Thyroid gland (tissue), 4 donors: ENCODE measurements at regions not wholly inside any gene's neighbourhood (a gene's known extent, or its start where the extent isn't known, plus 50 kb on each side); places are given as distances from the start of the nearest gene placed in this dataset.

ENCODE experiments used
- POLR2A ChIP-seq, 2 donors: fragments of 450-650 bp; IDR thresholded peaks; one replicate each; pipeline ENCODE4 v1.6.1; 2017; ENCODE audit warnings: antibody characterized with exemption in 2 of 2, mild to moderate bottlenecking in 2 of 2, moderate library complexity in 1 of 2
- TF ChIP-seq, protein P1 (sequence below), 6 experiments: fragments of 200-600 bp in 3 of 6; fragments of 450-650 bp in 3 of 6; sonication (generic) in 3 of 6; IDR thresholded peaks; one replicate each; pipeline ENCODE4 v1.5.1; 2016 to 2019; ENCODE audit warnings: antibody characterized with exemption in 6 of 6, mild to moderate bottlenecking in 2 of 6, inconsistent platforms in 1 of 6, moderate library complexity in 1 of 6

DNA sequence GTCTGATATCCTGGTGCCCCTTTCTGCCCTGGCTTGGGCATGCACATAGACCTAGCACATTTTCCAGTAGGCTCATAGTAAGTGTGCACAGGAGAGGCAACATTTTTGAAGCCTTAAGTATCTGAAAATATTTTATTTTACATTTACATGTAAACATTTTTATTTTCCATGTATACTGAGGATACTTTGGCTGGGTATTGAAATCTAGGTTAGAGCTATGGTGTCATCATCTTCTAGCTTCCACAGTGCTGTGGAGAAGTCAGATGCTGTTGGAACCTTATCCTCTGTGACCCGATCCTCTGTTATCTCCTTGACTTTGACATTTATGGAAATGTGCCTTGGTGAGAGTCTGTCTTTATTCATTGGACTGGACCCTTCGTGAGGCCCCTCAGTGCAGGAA is 74.1 kb downstream of the PLXNA1 start:
- TF ChIP-seq, protein P1, sequence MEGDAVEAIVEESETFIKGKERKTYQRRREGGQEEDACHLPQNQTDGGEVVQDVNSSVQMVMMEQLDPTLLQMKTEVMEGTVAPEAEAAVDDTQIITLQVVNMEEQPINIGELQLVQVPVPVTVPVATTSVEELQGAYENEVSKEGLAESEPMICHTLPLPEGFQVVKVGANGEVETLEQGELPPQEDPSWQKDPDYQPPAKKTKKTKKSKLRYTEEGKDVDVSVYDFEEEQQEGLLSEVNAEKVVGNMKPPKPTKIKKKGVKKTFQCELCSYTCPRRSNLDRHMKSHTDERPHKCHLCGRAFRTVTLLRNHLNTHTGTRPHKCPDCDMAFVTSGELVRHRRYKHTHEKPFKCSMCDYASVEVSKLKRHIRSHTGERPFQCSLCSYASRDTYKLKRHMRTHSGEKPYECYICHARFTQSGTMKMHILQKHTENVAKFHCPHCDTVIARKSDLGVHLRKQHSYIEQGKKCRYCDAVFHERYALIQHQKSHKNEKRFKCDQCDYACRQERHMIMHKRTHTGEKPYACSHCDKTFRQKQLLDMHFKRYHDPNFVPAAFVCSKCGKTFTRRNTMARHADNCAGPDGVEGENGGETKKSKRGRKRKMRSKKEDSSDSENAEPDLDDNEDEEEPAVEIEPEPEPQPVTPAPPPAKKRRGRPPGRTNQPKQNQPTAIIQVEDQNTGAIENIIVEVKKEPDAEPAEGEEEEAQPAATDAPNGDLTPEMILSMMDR (IDR thresholded peaks at IDR 0.05), result no peak
- no peak for TF ChIP-seq POLR2A (IDR thresholded peaks at IDR 0.05)
